IPS DF 4.7 (cell line): ENCODE measurements at regions not wholly inside any gene's neighbourhood (a gene's known extent, or its start where the extent isn't known, plus 50 kb on each side); places are given as distances from the start of the nearest gene placed in this dataset.
A peak's percentile ranks its signal among the peaks of the same experiment; 100 is the strongest.

Experiments
- DNase-seq: peaks from one replicate; pipeline ENCODE4 v3.0.0-alpha.2; 2013; ENCODE audit warnings: low spot score; ENCODE audit errors: extremely low read depth

GRCh38 chr3:107044677-107045076, 332.6 kb upstream of the CCDC54 start:
- no peak for DNase-seq

- no peak for DNase-seq
These were observed 331.4 kb upstream of the CCDC54 start for GRCh38 chr3:107045791-107046190.

GRCh38 chr3:107055181-107055942, 321.9 kb upstream of the CCDC54 start:
- no peak for DNase-seq

GRCh38 chr3:107061466-107061865, 315.8 kb upstream of the CCDC54 start:
- no peak for DNase-seq

GRCh38 chr3:107062310-107062709, 314.9 kb upstream of the CCDC54 start:
- DNase-seq = no peak

GRCh38 chr3:107062787-107063186, 314.5 kb upstream of the CCDC54 start:
- no peak for DNase-seq

GRCh38 chr3:107063351-107063750, 313.9 kb upstream of the CCDC54 start:
- DNase-seq = no peak

- DNase-seq = peak; percentile 88
These were observed 312.7 kb upstream of the CCDC54 start for GRCh38 chr3:107064405-107065060.

GRCh38 chr3:107065094-107065861, 312.0 kb upstream of the CCDC54 start:
- no peak for DNase-seq

- DNase-seq = no peak
These were observed 309.8 kb upstream of the CCDC54 start for GRCh38 chr3:107067421-107067820.

GRCh38 chr3:107068980-107069379, 308.3 kb upstream of the CCDC54 start:
- no peak for DNase-seq

GRCh38 chr3:107076946-107077345, 300.3 kb upstream of the CCDC54 start:
- DNase-seq = no peak

GRCh38 chr3:107077391-107077790, 299.8 kb upstream of the CCDC54 start:
- no peak for DNase-seq

GRCh38 chr3:107082527-107082926, 294.7 kb upstream of the CCDC54 start:
- no peak for DNase-seq

- no peak for DNase-seq
These were observed 292.0 kb upstream of the CCDC54 start for GRCh38 chr3:107085261-107085660.

- no peak for DNase-seq
These were observed 285.1 kb upstream of the CCDC54 start for GRCh38 chr3:107092121-107092520.

GRCh38 chr3:107098864-107099263, 278.4 kb upstream of the CCDC54 start:
- DNase-seq = no peak

GRCh38 chr3:107100137-107100536, 277.1 kb upstream of the CCDC54 start:
- DNase-seq = no peak

GRCh38 chr3:107100573-107100972, 276.7 kb upstream of the CCDC54 start:
- no peak for DNase-seq

- no peak for DNase-seq
These were observed 273.5 kb upstream of the CCDC54 start for GRCh38 chr3:107103786-107104185.

- no peak for DNase-seq
These were observed 270.9 kb upstream of the CCDC54 start for GRCh38 chr3:107106316-107106715.

GRCh38 chr3:107106907-107107306, 270.3 kb upstream of the CCDC54 start:
- no peak for DNase-seq
